Activated T-helper 17 cell treated with anti-CD3 and anti-CD28 coated beads, Interleukin-2, amount 50 U/mL, for 72 hours (primary cell): ENCODE measurements at regions not wholly inside any gene's neighbourhood (a gene's known extent, or its start where the extent isn't known, plus 50 kb on each side); places are given as distances from the start of the nearest gene placed in this dataset.

ENCODE experiments used
- ATAC-seq: fragments of 150-1000 bp; cut with Tn5 transposase; replicated peaks from 2 replicates; pipeline ENCODE4 v1.10.0; 2021; ENCODE audit warnings: mild to moderate bottlenecking, moderate library complexity
- H3K27ac Mint-ChIP-seq: one replicate; pipeline ENCODE4 v1.8.0; 2022; ENCODE audit warnings: mixed read lengths
- H3K27me3 Mint-ChIP-seq: one replicate; pipeline ENCODE4 v1.8.0; 2022; ENCODE audit warnings: mixed read lengths
- H3K36me3 Mint-ChIP-seq: one replicate; pipeline ENCODE4 v1.8.0; 2022; ENCODE audit warnings: low read depth, mild to moderate bottlenecking, mixed read lengths
- H3K4me1 Mint-ChIP-seq: one replicate; pipeline ENCODE4 v1.8.0; 2022; ENCODE audit warnings: mixed read lengths
- H3K4me3 Mint-ChIP-seq: one replicate; pipeline ENCODE4 v1.8.0; 2022; ENCODE audit warnings: mild to moderate bottlenecking, mixed read lengths
- H3K9me3 Mint-ChIP-seq: one replicate; pipeline ENCODE4 v1.8.0; 2022; ENCODE audit warnings: mixed read lengths

- no peaks in the 10 kb centered on the region for H3K36me3 Mint-ChIP-seq
- peaks cover under 1% of the 10 kb centered on the region for H3K9me3 Mint-ChIP-seq
- H3K4me1 Mint-ChIP-seq: no peaks in the 10 kb centered on the region
- no peak overlapping the region for H3K4me3 Mint-ChIP-seq
- H3K27me3 Mint-ChIP-seq: no peaks in the 10 kb centered on the region
- no peak overlapping the region for H3K27ac Mint-ChIP-seq
- no peak for ATAC-seq
Observed at GRCh38 chr18:27599202-27599829, 414.2 kb upstream of the CHST9 start.

DNA sequence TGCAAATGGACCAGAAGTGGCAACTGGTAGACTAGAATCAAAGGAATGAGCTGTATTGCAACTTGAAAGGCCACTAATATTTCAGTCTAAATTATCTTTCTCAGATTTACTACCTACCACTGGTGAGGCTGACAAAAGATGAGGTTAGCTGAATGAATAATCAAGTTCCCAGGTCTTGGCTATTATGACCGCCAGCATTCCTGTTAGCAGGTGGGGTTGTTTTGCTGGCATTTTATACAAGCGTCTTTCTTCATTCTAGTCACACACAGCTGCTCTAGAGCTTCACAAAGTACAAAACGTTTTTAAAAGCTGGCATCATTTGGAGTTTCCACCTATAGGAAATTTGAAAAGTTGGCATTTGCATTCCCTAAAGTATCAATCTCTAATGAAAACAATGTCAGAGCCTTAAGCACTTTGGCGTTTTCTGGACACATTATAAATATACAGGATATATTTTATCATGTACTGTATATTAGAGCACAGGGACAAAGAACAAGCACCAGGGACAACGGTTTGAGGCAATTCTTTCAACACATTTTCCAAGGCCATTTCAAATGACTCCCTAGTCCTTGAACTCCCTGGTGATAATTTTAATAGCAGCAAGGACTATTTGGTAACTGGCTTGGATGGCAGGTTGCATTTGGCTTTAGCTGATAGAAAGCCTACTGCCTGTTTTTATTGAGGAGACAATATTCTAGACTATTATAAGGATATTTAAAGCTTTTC, 410.2 kb upstream of the CHST9 start:
- H3K4me3 Mint-ChIP-seq: no peak overlapping the region
- no peaks in the 10 kb centered on the region for H3K27me3 Mint-ChIP-seq
- no peak overlapping the region for H3K27ac Mint-ChIP-seq
- H3K4me1 Mint-ChIP-seq: no peaks in the 10 kb centered on the region
- no peaks in the 10 kb centered on the region for H3K36me3 Mint-ChIP-seq
- H3K9me3 Mint-ChIP-seq: peaks cover 11% of the 10 kb centered on the region
- no peak for ATAC-seq

DNA sequence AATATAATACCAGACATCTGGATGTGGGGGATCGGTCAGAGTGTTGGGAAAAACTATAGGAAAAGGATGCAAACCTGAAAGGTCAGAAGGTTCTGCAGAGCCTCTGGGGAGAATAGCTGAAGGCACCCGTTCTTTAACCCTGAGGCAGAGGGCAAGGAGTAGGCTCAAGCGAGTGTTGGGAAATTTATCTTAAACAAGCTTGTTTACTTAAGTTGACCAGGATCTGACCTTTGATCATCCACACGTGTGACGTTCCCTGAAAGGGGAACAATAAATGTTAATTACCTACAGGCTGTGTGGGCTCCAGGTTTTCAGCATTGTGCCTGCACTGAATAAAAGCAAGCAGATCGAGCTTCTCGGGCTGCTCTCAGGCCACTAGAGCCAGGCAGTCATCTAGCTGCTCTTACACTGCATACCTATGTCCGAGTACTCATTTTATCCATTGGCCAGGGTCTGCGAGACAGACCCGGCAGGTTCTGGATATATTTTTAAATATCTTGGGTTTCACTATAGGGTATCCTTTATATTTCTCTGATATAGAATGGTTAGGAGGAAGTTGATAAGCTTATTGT, 400.6 kb upstream of the CHST9 start:
- Mint-ChIP-seq H3K4me1 (no peaks in the 10 kb centered on the region), H3K27me3 (no peaks in the 10 kb centered on the region), H3K4me3 (no peak overlapping the region), H3K9me3 (peaks cover 20% of the 10 kb centered on the region), H3K27ac (no peak overlapping the region), H3K36me3 (no peaks in the 10 kb centered on the region)
- ATAC-seq: no peak

DNA sequence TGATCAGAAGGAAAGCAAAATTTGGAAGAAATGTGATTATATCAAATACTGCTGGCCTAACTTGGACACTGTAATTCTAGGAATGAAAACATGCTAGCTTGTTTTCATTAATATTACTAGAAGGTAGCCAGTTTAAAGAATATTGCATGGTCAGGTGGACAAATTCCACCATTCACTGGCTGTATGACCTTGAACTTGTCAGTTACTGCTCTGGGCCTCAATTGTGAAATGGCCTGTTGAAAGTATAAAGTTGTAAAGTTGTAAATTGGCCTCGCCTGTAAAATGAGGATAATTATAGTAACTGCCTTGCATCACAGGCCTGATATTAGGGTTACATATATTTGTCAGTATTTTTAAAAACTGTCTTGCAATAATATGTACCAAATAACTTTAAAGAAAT, 398.4 kb upstream of the CHST9 start:
- Mint-ChIP-seq H3K9me3 (peaks cover 12% of the 10 kb centered on the region), H3K27me3 (no peaks in the 10 kb centered on the region), H3K36me3 (no peaks in the 10 kb centered on the region), H3K27ac (no peak overlapping the region), H3K4me1 (no peaks in the 10 kb centered on the region), H3K4me3 (no peak overlapping the region)
- no peak for ATAC-seq

DNA sequence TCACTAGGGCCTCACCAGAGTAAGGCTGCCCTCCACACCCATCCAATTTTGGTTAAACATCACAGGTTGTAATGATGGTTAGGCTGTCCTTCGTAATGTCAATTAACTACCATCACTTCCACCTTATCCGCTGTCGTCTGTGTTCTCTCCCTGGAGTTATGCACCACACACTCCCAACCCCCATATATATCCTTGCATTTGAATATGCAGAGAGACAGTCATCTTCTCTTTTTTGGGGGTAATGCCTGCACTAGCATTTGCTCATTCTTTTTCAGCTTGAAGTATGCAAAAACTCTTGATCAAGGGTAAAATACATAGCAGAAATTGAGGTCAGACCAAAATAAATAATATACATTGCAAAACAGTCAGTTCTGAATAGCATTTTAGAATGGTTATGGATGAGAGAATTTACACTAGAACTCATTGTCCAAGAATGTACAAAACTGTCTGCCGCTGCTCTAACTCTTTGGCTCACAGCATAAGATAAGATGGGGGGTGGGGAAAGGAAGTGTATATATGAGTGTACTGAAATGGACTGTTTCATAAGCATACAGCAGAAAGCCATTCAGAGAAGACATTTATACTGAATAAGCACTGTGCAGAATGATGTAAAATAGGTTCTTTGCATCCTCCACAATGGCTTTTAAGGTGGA, 397.8 kb upstream of the CHST9 start:
- Mint-ChIP-seq H3K36me3 (no peaks in the 10 kb centered on the region), H3K4me1 (no peaks in the 10 kb centered on the region), H3K4me3 (no peak overlapping the region), H3K9me3 (peaks cover 8% of the 10 kb centered on the region), H3K27me3 (no peaks in the 10 kb centered on the region), H3K27ac (no peak overlapping the region)
- ATAC-seq: no peak

- ATAC-seq: no peak
- Mint-ChIP-seq H3K4me1 (no peaks in the 10 kb centered on the region), H3K27ac (no peak overlapping the region), H3K27me3 (no peaks in the 10 kb centered on the region), H3K9me3 (peaks cover 10% of the 10 kb centered on the region), H3K36me3 (no peaks in the 10 kb centered on the region), H3K4me3 (no peak overlapping the region)
Observed at GRCh38 chr18:27581296-27581904, 396.3 kb upstream of the CHST9 start.

DNA sequence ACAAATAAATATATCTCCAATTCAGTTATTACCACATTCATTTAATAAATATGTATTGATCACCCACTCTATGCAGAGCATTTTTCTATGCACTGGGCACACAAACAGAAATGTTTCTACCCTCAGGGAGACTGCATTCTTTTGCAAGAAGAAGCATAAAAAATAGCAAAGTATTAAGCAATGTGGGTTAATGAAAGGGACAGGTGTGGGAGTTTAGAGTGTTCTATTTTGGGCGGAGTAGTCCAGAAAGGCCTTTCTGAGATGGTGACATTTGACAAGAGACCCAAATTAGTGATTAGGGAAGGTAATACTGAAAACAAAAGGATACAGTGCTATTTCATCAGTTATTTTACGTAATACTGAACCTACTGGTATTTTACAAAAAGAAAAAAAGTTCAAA, 394.3 kb upstream of the CHST9 start:
- ATAC-seq: no peak
- H3K27ac Mint-ChIP-seq: no peak overlapping the region
- H3K4me3 Mint-ChIP-seq: no peak overlapping the region
- no peaks in the 10 kb centered on the region for H3K27me3 Mint-ChIP-seq
- H3K9me3 Mint-ChIP-seq: peaks cover 14% of the 10 kb centered on the region
- no peaks in the 10 kb centered on the region for H3K4me1 Mint-ChIP-seq
- no peaks in the 10 kb centered on the region for H3K36me3 Mint-ChIP-seq

DNA sequence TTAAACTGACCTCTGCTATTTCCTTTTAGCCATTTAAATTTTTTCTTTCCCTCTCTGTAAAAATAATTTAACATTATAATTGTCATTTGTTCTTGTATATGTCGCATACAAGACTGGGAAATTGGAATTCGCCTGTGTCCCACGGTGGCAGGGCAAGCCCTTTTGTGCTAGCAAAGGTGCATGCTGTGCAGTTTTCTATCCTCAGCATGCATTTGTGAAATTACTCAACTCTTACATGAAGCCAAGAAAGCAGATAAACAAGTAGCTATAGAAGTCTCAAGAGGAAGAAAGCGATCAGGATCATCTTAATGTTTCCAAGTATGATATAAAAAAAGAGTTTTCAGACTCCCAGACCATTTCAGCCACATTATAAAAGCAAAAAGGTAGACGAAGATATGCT, 392.6 kb upstream of the CHST9 start:
- H3K27me3 Mint-ChIP-seq: no peaks in the 10 kb centered on the region
- H3K4me1 Mint-ChIP-seq: no peaks in the 10 kb centered on the region
- peaks cover 14% of the 10 kb centered on the region for H3K9me3 Mint-ChIP-seq
- no peak overlapping the region for H3K4me3 Mint-ChIP-seq
- no peak overlapping the region for H3K27ac Mint-ChIP-seq
- no peak for ATAC-seq
- H3K36me3 Mint-ChIP-seq: no peaks in the 10 kb centered on the region

GRCh38 chr18:27577265-27577664, 392.2 kb upstream of the CHST9 start:
- Mint-ChIP-seq H3K36me3 (no peaks in the 10 kb centered on the region), H3K27me3 (no peaks in the 10 kb centered on the region), H3K4me1 (no peaks in the 10 kb centered on the region), H3K27ac (no peak overlapping the region), H3K4me3 (no peak overlapping the region), H3K9me3 (peaks cover 14% of the 10 kb centered on the region)
- ATAC-seq: no peak

GRCh38 chr18:27567434-27567833, 382.3 kb upstream of the CHST9 start:
- no peak for ATAC-seq
- Mint-ChIP-seq H3K36me3 (no peaks in the 10 kb centered on the region), H3K27ac (no peak overlapping the region), H3K4me1 (no peaks in the 10 kb centered on the region), H3K9me3 (peaks cover 28% of the 10 kb centered on the region), H3K27me3 (no peaks in the 10 kb centered on the region), H3K4me3 (no peak overlapping the region)

- peaks cover 27% of the 10 kb centered on the region for H3K9me3 Mint-ChIP-seq
- H3K27me3 Mint-ChIP-seq: no peaks in the 10 kb centered on the region
- H3K4me1 Mint-ChIP-seq: no peaks in the 10 kb centered on the region
- no peaks in the 10 kb centered on the region for H3K36me3 Mint-ChIP-seq
- no peak for ATAC-seq
- no peak overlapping the region for H3K27ac Mint-ChIP-seq
- no peak overlapping the region for H3K4me3 Mint-ChIP-seq
Observed at GRCh38 chr18:27564066-27564465, 379.0 kb upstream of the CHST9 start.

GRCh38 chr18:27558388-27559155, 373.5 kb upstream of the CHST9 start:
- H3K27me3 Mint-ChIP-seq: no peaks in the 10 kb centered on the region
- no peak overlapping the region for H3K4me3 Mint-ChIP-seq
- peaks cover 29% of the 10 kb centered on the region for H3K9me3 Mint-ChIP-seq
- H3K4me1 Mint-ChIP-seq: no peaks in the 10 kb centered on the region
- H3K36me3 Mint-ChIP-seq: no peaks in the 10 kb centered on the region
- no peak for ATAC-seq
- no peak overlapping the region for H3K27ac Mint-ChIP-seq

DNA sequence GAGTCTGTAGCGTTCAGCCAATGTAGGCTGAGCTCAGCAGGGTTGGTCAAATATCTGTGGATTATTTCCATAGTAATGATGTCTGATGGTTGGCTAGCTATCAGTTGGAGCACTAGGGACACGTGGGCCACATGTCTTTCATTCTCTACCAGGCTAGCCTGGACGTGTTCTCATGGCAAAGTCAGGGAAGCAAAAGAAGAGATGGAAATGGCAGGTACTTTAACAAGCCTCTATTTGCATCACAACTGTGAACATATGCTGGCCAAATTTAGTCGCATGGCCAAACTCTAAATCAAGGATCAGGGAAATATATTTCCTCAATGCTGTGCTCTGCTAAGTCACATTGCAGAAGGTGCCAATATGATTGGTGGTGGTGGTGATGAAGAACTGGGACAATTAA, 371.6 kb upstream of the CHST9 start:
- no peaks in the 10 kb centered on the region for H3K36me3 Mint-ChIP-seq
- peaks cover 19% of the 10 kb centered on the region for H3K9me3 Mint-ChIP-seq

More for the DNA sequence above, 371.6 kb upstream of the CHST9 start:
- H3K27me3 Mint-ChIP-seq: no peaks in the 10 kb centered on the region
- H3K4me1 Mint-ChIP-seq: no peaks in the 10 kb centered on the region
- ATAC-seq: no peak
- no peak overlapping the region for H3K4me3 Mint-ChIP-seq
- H3K27ac Mint-ChIP-seq: no peak overlapping the region
